Inflammatory macrophage (primary cell): ENCODE measurements at regions not wholly inside any gene's neighbourhood (a gene's known extent, or its start where the extent isn't known, plus 50 kb on each side); places are given as distances from the start of the nearest gene placed in this dataset.
"Not testable (repeated sequence)": the region's sequence is repeated elsewhere in the genome, so short reads cannot be mapped to it uniquely, and the experiment has no call there.

Experiments used
- DNase-seq, 2 donors: peaks; one replicate each; pipeline ENCODE4 v3.0.0-alpha.2; 2020 to 2022

DNA sequence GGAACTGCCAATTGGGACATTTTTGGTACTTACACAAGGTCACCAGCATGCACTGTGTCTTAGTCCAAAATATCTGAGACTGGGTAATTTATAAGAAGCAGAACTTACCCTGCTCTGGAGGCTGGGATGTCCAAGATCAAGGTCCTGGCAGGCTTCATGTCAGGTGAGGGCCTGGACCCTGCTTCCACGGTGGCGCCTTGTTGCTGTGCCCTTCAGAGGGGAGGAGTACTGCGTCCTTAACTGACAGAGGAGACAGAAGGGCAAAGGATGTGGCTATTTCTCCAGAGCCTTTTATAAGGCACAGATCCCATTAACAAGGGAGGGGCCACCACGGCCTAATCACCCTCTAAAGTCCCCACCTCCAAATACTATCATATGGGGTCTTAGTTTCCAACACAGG lies 178.9 kb downstream of the C16orf95 start:
- no peak for DNase-seq

GRCh38 chr16:87138738-87139267 lies 178.4 kb downstream of the C16orf95 start:
- no peak for DNase-seq

DNA sequence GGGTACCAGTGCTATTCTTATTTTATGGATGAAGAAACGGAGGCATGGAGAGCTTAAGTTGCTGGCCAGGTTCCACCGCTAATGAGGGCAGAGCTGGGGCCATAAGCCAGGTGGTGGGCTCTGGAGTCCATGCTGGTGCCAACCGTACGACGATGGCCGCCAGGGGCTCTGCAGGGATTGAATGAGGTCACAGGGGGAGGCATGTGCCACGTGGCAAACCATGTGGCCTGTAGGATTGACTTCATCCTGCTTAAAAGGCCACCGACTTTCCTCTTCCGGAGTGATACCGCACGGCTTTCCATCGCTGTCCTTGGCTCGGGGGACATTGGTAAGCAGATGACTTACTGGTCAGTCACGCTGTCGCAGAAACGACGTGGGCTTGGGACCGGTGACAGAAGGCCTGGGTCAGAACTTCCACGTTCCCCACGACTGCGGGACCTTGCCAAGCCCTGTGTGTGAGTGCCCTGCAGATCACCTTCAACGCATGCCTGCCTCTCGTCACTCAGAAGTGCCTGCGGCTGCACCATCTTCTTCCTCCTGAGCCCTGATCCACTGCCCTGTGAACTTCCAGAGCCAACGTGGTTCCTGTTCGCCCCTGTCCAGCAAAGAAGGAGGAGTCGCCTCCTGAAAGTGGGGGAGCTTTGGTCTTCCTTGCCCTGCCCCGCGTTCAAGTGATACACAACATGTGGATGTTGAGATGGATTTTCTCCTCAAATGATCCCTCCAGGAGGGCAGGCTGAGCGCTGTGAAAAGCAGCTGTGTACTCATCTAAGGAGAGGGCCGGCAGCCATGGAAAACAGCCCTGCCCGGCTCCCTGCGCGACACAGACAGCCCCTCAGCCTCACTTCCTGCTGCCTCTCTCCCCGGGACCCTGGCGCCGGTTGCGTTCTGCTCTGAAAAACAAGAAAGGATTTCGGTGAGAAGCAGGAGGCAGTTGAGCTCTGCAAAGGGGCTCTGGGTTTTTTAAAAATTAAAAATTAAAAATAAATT lies 176.7 kb downstream of the C16orf95 start:
- no peak for DNase-seq

GRCh38 chr16:87141402-87141801 lies 175.8 kb downstream of the C16orf95 start:
- DNase-seq: no peak

DNA sequence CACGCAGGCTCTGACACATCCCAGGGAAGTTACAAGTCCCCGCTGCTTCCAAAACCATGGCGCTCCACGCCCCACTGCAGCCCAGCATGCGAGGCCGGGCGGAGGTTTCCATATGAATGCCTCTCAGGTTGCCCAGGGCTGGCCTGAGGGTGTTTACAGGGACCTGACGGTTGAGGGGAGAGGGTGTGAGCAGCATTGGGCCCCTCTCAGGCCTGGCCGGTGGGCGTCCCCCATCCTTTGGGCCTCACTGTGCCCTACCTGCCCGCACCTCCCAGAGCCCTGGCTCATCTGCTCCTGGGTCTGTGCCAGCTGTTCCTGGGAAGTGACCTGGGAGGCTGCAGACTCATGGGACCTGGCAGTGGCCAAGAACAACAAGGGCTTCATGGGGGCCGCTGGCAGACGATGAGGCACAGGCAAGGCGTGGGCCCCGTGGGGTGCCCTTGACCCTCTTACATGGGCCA lies 173.5 kb downstream of the C16orf95 start:
- DNase-seq: no peak

GRCh38 chr16:87144232-87144631 lies 173.0 kb downstream of the C16orf95 start:
- DNase-seq: no peak

GRCh38 chr16:87145181-87146176 lies 171.7 kb downstream of the C16orf95 start:
- peak in 1 of 2 donors; percentile 9 for DNase-seq

- no peak for DNase-seq
Measured at GRCh38 chr16:87146676-87147075, 170.5 kb downstream of the C16orf95 start.

DNA sequence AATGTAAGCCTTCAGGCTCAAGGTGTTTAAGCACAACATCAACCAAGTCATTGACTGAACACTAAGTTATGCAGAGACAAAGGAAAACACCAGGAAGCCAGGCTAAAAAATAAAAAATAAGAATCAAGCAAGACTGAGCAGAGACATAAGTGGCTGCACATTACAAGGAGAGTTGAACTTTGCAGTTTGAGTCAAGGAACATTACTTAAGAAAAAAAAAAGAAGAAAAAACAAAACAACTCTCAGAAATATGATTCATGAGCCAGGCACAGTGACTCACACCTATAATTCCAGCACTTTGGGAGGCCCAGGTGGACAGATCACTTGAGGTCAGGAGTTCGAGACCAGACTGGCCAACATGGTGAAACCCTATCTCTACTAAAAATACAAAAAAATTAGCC lies 168.1 kb downstream of the C16orf95 start:
- no peak for DNase-seq

GRCh38 chr16:87150262-87150661 lies 166.9 kb downstream of the C16orf95 start:
- no peak for DNase-seq

- DNase-seq: no peak
Measured at GRCh38 chr16:87150681-87151280, 166.4 kb downstream of the C16orf95 start.

DNA sequence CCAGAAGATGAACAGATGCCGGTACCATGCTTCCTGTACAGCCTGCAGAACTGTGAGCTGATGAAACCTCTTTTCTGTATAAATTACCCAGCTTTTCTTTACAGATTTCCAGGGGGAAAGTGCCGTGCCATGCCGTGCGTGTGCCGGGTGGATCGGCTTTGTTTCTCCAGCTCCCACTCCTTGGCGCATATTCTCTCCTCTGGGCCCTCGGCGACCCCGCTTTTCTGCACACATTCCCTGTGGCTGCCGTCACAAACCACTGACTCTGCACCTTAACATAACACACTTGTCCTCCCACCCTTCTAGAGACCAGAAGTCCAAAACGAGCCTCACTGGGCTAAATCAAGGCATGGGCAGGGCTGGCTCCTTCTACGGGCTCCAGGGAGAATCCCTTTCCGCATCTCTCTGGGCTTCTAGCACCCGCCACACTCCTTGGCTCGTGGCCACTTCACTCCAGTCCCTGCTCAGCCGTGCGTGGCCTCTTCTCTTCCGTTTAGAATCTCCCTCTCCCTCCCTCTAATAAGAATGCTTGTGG lies 164.9 kb downstream of the C16orf95 start:
- no peak for DNase-seq

DNA sequence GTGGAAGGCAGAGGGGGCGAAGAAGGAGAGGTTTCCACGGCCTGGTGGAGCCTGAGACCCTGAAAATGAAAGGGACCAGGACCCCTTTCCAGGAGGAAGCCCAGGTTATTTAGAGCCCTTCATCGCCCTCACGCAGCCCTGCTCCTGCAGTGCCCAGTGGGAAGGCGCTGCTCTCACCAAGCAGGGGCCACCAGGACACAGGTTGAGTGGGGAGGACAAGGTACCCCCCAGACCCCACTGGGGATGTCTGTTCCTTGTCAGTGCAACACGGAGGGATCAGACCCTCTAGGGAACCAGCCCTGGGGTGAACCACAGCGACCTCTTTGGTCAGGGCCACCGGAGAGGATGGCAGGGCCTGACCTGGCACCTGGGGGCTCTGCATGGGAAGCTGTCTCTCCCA lies 163.9 kb downstream of the C16orf95 start:
- no peak for DNase-seq

- not testable (repeated sequence) for DNase-seq
Measured at GRCh38 chr16:87155315-87155714, 161.9 kb downstream of the C16orf95 start.

- DNase-seq: no peak
Measured at GRCh38 chr16:87156195-87156594, 161.0 kb downstream of the C16orf95 start.

DNA sequence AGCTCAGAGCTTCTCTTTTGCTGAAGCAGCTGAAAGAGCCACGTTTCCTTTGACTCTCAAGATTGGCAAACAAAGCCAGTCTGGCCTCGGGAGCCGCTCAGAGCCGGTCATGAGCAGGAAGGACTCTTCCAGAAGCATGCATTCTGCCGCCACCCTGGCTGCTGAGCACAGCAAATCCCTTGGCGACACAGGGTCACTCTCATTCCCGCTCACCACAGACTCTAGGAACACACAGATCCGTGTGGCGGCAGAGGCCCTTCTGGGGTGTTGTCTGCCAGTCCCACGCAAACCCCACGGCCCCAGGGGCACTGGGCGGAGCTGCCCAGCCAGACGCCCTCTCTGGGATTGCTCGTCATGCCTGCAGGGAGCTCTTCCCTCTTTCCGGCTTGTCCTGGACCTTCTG lies 157.0 kb downstream of the C16orf95 start:
- DNase-seq: no peak

DNA sequence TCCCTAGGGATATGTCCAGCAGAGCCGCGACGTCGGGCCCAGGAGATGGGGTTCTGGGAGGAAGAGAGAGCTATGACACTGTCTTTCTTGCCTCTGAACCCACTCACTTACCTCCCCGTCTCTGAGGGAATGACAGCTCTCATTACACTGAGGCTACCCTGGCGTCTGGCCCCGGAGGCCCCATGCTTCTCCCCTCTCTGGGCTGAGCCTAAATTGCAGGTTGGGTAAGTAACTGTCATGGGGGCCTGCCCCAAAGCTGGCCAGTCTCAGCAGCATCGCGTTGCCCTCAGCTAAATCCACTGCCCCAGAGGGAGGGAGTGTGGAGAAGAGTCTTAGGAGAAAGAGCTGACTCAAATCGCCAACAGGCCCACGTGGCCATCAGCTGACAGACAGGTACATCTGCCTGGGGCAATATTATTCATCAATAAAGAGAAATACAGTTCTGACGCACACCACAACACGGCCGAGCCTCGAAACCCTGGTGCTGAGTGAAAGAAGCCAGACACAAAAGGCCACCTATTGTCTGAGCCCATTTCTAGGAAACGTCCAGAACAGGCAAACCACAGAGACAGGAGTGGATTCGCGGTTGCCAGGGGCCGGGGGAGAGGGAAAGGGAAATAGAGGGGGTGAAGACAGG lies 156.4 kb downstream of the C16orf95 start:
- no peak for DNase-seq

GRCh38 chr16:87161410-87161809 lies 155.8 kb downstream of the C16orf95 start:
- DNase-seq: not testable (repeated sequence)

- DNase-seq: no peak
Measured at GRCh38 chr16:87161822-87162676, 155.1 kb downstream of the C16orf95 start.

DNA sequence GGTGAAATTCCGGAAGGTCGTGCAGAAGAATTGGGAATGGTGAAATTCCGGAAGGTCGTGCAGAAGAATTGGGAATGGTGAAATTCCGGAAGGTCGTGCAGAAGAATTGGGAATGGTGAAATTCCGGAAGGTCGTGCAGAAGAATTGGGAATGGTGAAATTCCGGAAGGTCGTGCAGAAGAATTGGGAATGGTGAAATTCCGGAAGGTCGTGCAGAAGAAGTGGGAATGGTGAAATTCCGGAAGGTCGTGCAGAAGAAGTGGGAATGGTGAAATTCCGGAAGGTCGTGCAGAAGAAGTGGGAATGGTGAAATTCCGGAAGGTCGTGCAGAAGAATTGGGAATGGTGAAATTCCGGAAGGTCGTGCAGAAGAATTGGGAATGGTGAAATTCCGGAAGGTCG lies 154.4 kb downstream of the C16orf95 start:
- not testable (repeated sequence) for DNase-seq
